Psoas muscle (tissue), 7 donors: ENCODE measurements at regions not wholly inside any gene's neighbourhood (a gene's known extent, or its start where the extent isn't known, plus 50 kb on each side); places are given as distances from the start of the nearest gene placed in this dataset.

Source experiments
- ATAC-seq, 4 donors: fragments of 200-7000 bp; cut with Tn5 transposase; one replicate each; pipeline ENCODE4 v1.9.1; 2020; ENCODE audit warnings: moderate library complexity in 3 of 4, mild to moderate bottlenecking in 2 of 4
- DNase-seq, 2 donors: peaks; one replicate each; pipeline ENCODE4 v3.0.0-alpha.2; 2020
- H3K27ac ChIP-seq: fragments of 200-600 bp; one replicate; pipeline ENCODE4 v1.8.0; 2022
- H3K27me3 ChIP-seq, 3 donors: fragments of 200-600 bp in 1 of 3; one replicate each; pipeline versions ENCODE4 v1.6.1 to v1.8.0; 2013 to 2022; ENCODE audit warnings: low read length in 2 of 3, mild to moderate bottlenecking in 2 of 3, moderate library complexity in 1 of 3; ENCODE audit not compliant: insufficient read depth in 3 of 3
- H3K36me3 ChIP-seq, 2 donors: fragments of 200-600 bp in 1 of 2; one replicate each; pipeline versions ENCODE4 v1.6.1 to v1.8.0; 2013 to 2022; ENCODE audit warnings: low read depth in 1 of 2, mild to moderate bottlenecking in 1 of 2, moderate library complexity in 1 of 2; ENCODE audit not compliant: insufficient read depth in 1 of 2
- H3K4me1 ChIP-seq: fragments of 200-600 bp; one replicate; pipeline ENCODE4 v1.8.0; 2022
- H3K4me3 ChIP-seq: fragments of 200-600 bp; one replicate; pipeline ENCODE4 v1.8.0; 2022; ENCODE audit warnings: mild to moderate bottlenecking
- H3K9me3 ChIP-seq: fragments of 200-600 bp; one replicate; pipeline ENCODE4 v1.8.0; 2022
- WGBS, 3 donors: extraction: QIAGEN DNeasy Blood & Tissue Kit; methylation state at CpG; one replicate each; pipeline versions ENCODE4 v1.1.6 to v1.1.7; 2013; 5-methylcytosine and 5-hydroxymethylcytosine counted together
- intact Hi-C, 2 donors: fragments of 100-400 bp; cut with DNase I; formaldehyde crosslinking; loops; one replicate each; pipeline versions ENCODE4 v1.11.0 to v1.14.2; 2022
- TF ChIP-seq, protein P1 (sequence below): fragments of 200-600 bp; IDR thresholded peaks from one replicate; pipeline ENCODE4 v1.8.0; 2022; ENCODE audit warnings: antibody characterized with exemption
- donor health status: healthy with polysubstance abuse.
- donor health status: DM: no; HTN: no; CAD: no; lungs with moderate emphysema.
- donor health status: Bipolar disorder and iron deficiency.
- donor health status: healthy.
- donor health status: DM: yes; HTN: yes; CAD: no.
- donor health status: DM: no; HTN: no; CAD: no.
- donor health status: DM: yes; HTN: yes; CAD: no.

GRCh38 chr12:22932431-22932830 lies 307.5 kb downstream of the ETNK1 start:
- TF ChIP-seq, protein P1, sequence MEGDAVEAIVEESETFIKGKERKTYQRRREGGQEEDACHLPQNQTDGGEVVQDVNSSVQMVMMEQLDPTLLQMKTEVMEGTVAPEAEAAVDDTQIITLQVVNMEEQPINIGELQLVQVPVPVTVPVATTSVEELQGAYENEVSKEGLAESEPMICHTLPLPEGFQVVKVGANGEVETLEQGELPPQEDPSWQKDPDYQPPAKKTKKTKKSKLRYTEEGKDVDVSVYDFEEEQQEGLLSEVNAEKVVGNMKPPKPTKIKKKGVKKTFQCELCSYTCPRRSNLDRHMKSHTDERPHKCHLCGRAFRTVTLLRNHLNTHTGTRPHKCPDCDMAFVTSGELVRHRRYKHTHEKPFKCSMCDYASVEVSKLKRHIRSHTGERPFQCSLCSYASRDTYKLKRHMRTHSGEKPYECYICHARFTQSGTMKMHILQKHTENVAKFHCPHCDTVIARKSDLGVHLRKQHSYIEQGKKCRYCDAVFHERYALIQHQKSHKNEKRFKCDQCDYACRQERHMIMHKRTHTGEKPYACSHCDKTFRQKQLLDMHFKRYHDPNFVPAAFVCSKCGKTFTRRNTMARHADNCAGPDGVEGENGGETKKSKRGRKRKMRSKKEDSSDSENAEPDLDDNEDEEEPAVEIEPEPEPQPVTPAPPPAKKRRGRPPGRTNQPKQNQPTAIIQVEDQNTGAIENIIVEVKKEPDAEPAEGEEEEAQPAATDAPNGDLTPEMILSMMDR: no peak
- H3K27ac ChIP-seq: no peak overlapping the region
- H3K36me3 ChIP-seq: no peaks in the 10 kb centered on the region
- intact Hi-C loops: no loop called here
- ATAC-seq: no peak
- H3K4me1 ChIP-seq: no peaks in the 10 kb centered on the region
- no peak for DNase-seq
- no peaks in the 10 kb centered on the region for H3K27me3 ChIP-seq
- no peaks in the 10 kb centered on the region for H3K9me3 ChIP-seq
- WGBS, 3 donors: 78 to 81% (median 79%) methylated on average over 1 of the region's 1 CpG
- no peak overlapping the region for H3K4me3 ChIP-seq

- DNase-seq (no peak), ATAC-seq (no peak)
- no peaks in the 10 kb centered on the region for H3K36me3 ChIP-seq
- H3K9me3 ChIP-seq: no peaks in the 10 kb centered on the region
- H3K4me3 ChIP-seq: no peak overlapping the region
- 59 to 65% (median 62%) methylated on average over 12 of the region's 12 CpGs for WGBS, 3 donors
- H3K27ac ChIP-seq: no peak overlapping the region
- TF ChIP-seq, protein P1: no peak
- H3K4me1 ChIP-seq: no peaks in the 10 kb centered on the region
- intact Hi-C loops: no loop called here
- H3K27me3 ChIP-seq: no peaks in the 10 kb centered on the region
Observed at GRCh38 chr12:22935090-22935489, 310.1 kb downstream of the ETNK1 start.

DNA sequence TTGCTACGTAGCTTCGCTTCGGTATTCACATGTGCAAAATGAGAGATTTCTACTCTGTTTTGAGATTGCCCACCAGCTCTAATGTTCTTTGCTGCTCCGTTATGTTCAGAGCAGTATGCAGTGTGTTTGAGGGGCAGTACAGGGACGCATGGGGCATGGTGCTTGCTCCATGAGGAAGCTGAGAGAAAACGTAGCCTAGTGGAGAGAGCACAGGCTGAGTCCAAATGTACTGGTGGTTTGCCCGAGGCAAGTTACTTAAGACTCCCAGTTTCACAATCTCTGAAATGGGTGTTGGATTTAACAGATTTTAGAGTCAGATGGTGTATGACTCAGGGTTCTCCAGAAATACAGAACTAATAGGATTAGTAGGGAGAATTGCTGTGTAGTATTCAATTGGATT lies 310.5 kb downstream of the ETNK1 start:
- Histone ChIP-seq H3K27ac (no peak overlapping the region), H3K27me3 (no peaks in the 10 kb centered on the region), H3K4me3 (no peak overlapping the region), H3K9me3 (no peaks in the 10 kb centered on the region), H3K4me1 (no peaks in the 10 kb centered on the region), H3K36me3 (no peaks in the 10 kb centered on the region)
- intact Hi-C loops: no loop called here
- TF ChIP-seq, protein P1: no peak
- WGBS, 3 donors: 75 to 79% (median 76%) methylated on average over 7 of the region's 7 CpGs
- ATAC-seq (no peak), DNase-seq (no peak)

- Histone ChIP-seq H3K9me3 (no peaks in the 10 kb centered on the region), H3K27ac (no peak overlapping the region), H3K27me3 (no peaks in the 10 kb centered on the region), H3K36me3 (no peaks in the 10 kb centered on the region), H3K4me1 (no peaks in the 10 kb centered on the region), H3K4me3 (no peak overlapping the region)
- TF ChIP-seq, protein P1: no peak
- no peak for DNase-seq
- intact Hi-C loops: no loop called here
- WGBS, 3 donors: 97 to 100% (median 98%) methylated on average over 2 of the region's 2 CpGs
- ATAC-seq: peak in 1 of 4 donors; percentile 27
Observed at GRCh38 chr12:22938323-22938722, 313.4 kb downstream of the ETNK1 start.

DNA sequence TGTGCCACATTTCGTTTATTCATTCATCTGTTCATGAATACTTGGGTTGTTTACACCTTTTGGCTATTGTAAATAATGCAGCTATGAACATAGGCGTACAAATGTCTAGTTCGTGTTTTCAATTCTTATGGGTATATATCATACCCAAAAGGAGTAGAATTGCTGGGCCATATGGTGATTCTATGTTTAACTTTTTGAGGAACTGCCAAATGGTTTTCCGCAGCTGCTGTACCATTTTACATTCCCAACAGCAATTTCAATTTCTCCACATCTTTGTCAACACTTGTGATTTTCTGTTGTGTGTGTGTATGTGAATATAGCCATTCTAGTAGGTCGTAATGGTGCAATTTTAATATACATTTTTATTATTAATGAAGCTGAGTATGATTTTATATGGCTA lies 326.2 kb downstream of the ETNK1 start:
- no peak overlapping the region for H3K4me3 ChIP-seq
- H3K36me3 ChIP-seq: no peaks in the 10 kb centered on the region
- DNase-seq (no peak), ATAC-seq (no peak)
- TF ChIP-seq, protein P1: no peak
- no peaks in the 10 kb centered on the region for H3K27me3 ChIP-seq
- H3K27ac ChIP-seq: no peak overlapping the region
- no peaks in the 10 kb centered on the region for H3K4me1 ChIP-seq
- no peaks in the 10 kb centered on the region for H3K9me3 ChIP-seq
- intact Hi-C loops: no loop called here
- WGBS, 3 donors: 77 to 78% (median 77%) methylated on average over 5 of the region's 5 CpGs
